HCT116 (cell line): ENCODE measurements at regions not wholly inside any gene's neighbourhood (a gene's known extent, or its start where the extent isn't known, plus 50 kb on each side); places are given as distances from the start of the nearest gene placed in this dataset.

ENCODE experiments used
- ATAC-seq: fragments of 200-7000 bp; cut with Tn5 transposase; 2 replicates; pipeline ENCODE4 v1.9.1; 2020; ENCODE audit warnings: mild to moderate bottlenecking, moderate library complexity
- BruUV-seq: library from RNA; stranded (reverse); fragments of 400-500 nt; replicated peaks from 2 replicates; lab custom pipeline; 2021; lab: Mats Ljungman, UMichigan
- CTCF ChIA-PET: fragments of 300-600 bp; sonication (Branson Sonifier 250); formaldehyde crosslinking; loops from one replicate; lab custom pipeline; 2021; ENCODE audit warnings: antibody characterized with exemption; lab: Charles Lee
- POLR2A ChIA-PET: fragments of 300-600, 350-600 bp; sonication (Branson Sonifier 250); formaldehyde crosslinking; loops from one replicate; lab custom pipeline; 2021; ENCODE audit warnings: antibody characterized with exemption; lab: Charles Lee
- RAD21 ChIA-PET, 2 experiments: fragments of 300-600 bp; sonication (Branson Sonifier 250); formaldehyde crosslinking; loops; one replicate each; lab custom pipeline; 2023; ENCODE audit warnings: low total read pairs in 2 of 2; ENCODE audit not compliant: uncharacterized antibody in 2 of 2, unreplicated experiment in 2 of 2, low non-redundant PET in 1 of 2; lab: Charles Lee
- DNase-seq: peaks from one replicate; pipeline ENCODE4 v3.0.0-alpha.2; 2010; ENCODE audit warnings: low read depth, low spot score
- H2AFZ ChIP-seq: fragments of 200-600 bp; shearing (Covaris generic), sonication (generic); 2 replicates; pipeline ENCODE4 v1.6.1; 2017; ENCODE audit warnings: low read depth, mixed run types, mixed read lengths, antibody characterized with exemption, low read length; ENCODE audit not compliant: poor library complexity, severe bottlenecking
- H3K27ac ChIP-seq: 2 replicates; pipeline ENCODE4 v1.5.1; 2012; ENCODE audit warnings: low read depth, low read length
- H3K27me3 ChIP-seq: fragments of 200-600 bp; sonication (generic); 2 replicates; pipeline ENCODE4 v1.6.1; 2016; ENCODE audit warnings: mixed run types, low read length, mixed read lengths; ENCODE audit not compliant: insufficient read depth
- H3K36me3 ChIP-seq, 2 experiments: fragments of 200-500 bp in 1 of 2; fragments of 200-600 bp in 1 of 2; sonication (Bioruptor generic) in 1 of 2; sonication (generic) in 1 of 2; 2 replicates each; pipeline versions ENCODE4 v1.5.1 to v1.6.1; 2014 to 2016; ENCODE audit warnings: low read length in 2 of 2, inconsistent platforms in 1 of 2, mixed read lengths in 1 of 2, mixed run types in 1 of 2; ENCODE audit not compliant: insufficient read depth in 2 of 2, control insufficient read depth in 1 of 2
- H3K4me1 ChIP-seq, 2 experiments: fragments of 200-600 bp in 1 of 2; sonication (generic) in 1 of 2; 2 replicates each; pipeline versions ENCODE4 v1.5.1 to v1.6.1; 2012 to 2017; ENCODE audit warnings: low read length in 2 of 2, inconsistent platforms in 1 of 2, mild to moderate bottlenecking in 1 of 2, mixed read lengths in 1 of 2, mixed run types in 1 of 2, moderate library complexity in 1 of 2; ENCODE audit not compliant: insufficient read depth in 2 of 2, control insufficient read depth in 1 of 2
- H3K4me2 ChIP-seq: fragments of 200-600 bp; sonication (generic); 2 replicates; pipeline ENCODE4 v1.6.1; 2017; ENCODE audit warnings: mixed run types, low read length, mixed read lengths
- H3K4me3 ChIP-seq, 2 experiments: fragments of 200-600 bp in 1 of 2; sonication (generic) in 1 of 2; replicated peaks in 1 of 2; 2 replicates each; pipeline ENCODE4 v1.5.1; 2011 to 2016; ENCODE audit warnings: low read length in 2 of 2, control low read depth in 1 of 2, low read depth in 1 of 2, mild to moderate bottlenecking in 1 of 2, mixed read lengths in 1 of 2, mixed run types in 1 of 2
- H3K79me2 ChIP-seq: fragments of 200-600 bp; sonication (generic); 2 replicates; pipeline ENCODE4 v1.6.1; 2017; ENCODE audit warnings: mild to moderate bottlenecking, mixed run types, low read length, moderate library complexity, mixed read lengths; ENCODE audit not compliant: insufficient read depth
- H3K9ac ChIP-seq: fragments of 200-600 bp; sonication (generic); 2 replicates; pipeline ENCODE4 v1.6.1; 2016; ENCODE audit warnings: low read length, mixed read lengths
- H3K9me2 ChIP-seq: fragments of 200-600 bp; sonication (generic), shearing (Covaris generic); 2 replicates; pipeline ENCODE4 v1.6.1; 2017; ENCODE audit warnings: mixed run types, mild to moderate bottlenecking, moderate library complexity; ENCODE audit not compliant: insufficient read depth
- H3K9me3 ChIP-seq, 2 experiments: fragments of 200-500 bp in 1 of 2; fragments of 200-600 bp in 1 of 2; sonication (Bioruptor generic) in 1 of 2; sonication (generic) in 1 of 2; 2 replicates each; pipeline ENCODE4 v1.6.1; 2014 to 2017; ENCODE audit warnings: low read length in 2 of 2, mixed read lengths in 2 of 2, inconsistent platforms in 1 of 2, low read depth in 1 of 2, mild to moderate bottlenecking in 1 of 2, mixed run types in 1 of 2, moderate library complexity in 1 of 2; ENCODE audit not compliant: control insufficient read depth in 1 of 2, insufficient read depth in 1 of 2
- H4K20me1 ChIP-seq: fragments of 200-600 bp; sonication (generic), shearing (Covaris generic); 2 replicates; pipeline ENCODE4 v1.6.1; 2017; ENCODE audit warnings: mixed run types, mild to moderate bottlenecking, moderate library complexity; ENCODE audit not compliant: insufficient read depth
- CEBPB ChIP-seq: IDR thresholded peaks from 2 replicates; pipeline ENCODE4 v1.6.1; 2012; ENCODE audit warnings: low read depth
- EZH2 ChIP-seq: fragments of 200-600 bp; sonication (generic); IDR thresholded peaks from 2 replicates; pipeline ENCODE4 v1.6.1; 2017; ENCODE audit warnings: antibody characterized with exemption, mixed run types
- JUND ChIP-seq: IDR thresholded peaks from 2 replicates; pipeline ENCODE4 v1.6.1; 2012
- SIN3A ChIP-seq: IDR thresholded peaks from 2 replicates; pipeline ENCODE4 v1.6.1; 2012; ENCODE audit warnings: low read depth
- TCF7L2 ChIP-seq: IDR thresholded peaks from 2 replicates; pipeline ENCODE4 v1.7.0; 2011; ENCODE audit warnings: borderline replicate concordance, inconsistent platforms; ENCODE audit not compliant: insufficient read depth, insufficient read length; ENCODE audit errors: extremely low read depth
- YY1 ChIP-seq: IDR thresholded peaks from 2 replicates; pipeline ENCODE4 v1.6.1; 2011; ENCODE audit warnings: low read length, low read depth, moderate library complexity, mild to moderate bottlenecking; ENCODE audit not compliant: insufficient replicate concordance; ENCODE audit errors: extremely low read depth
- intact Hi-C: fragments of 100-400 bp; cut with micrococcal nuclease; formaldehyde crosslinking; loops from 2 replicates; pipeline ENCODE4 v1.10.0; 2022
- TF ChIP-seq, protein P1 (sequence below): IDR thresholded peaks from 2 replicates; pipeline ENCODE4 v1.6.1; 2012

DNA sequence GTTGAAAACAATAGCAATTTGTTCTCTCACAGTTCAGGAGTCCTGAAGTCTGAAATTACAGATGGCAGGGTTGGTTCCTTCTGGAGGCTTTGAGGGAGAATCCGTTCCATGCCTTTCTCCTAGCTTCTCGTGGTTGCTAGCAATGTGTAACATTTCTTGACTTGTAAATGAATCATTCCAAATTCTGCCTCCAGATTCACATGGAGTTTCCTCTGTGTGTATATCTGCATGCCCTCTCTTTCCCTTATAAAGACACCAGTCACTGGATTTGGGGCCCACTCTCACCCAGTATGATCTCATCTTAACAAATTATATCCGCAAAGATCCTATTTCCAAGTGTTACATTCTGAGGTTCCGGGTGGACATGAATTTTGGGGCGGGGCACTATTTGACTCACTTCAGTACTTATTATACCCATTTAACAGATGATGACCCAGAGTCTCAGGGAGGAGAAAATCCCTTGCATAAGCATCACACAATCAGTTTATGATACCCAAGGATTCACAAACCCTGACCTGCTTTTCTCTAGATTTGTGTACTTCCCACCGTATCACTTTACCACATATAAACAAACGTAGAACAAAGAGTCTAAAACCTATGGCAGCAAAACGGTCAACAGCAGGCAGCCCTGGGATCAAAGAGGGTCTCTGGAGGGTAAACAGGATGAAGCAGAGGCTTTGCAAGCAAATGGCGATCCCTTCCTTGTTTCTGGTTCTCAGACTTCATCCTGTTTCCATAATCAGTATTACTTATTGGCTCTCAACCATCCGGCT is 93.7 kb downstream of the C9orf152 start:
- POLR2A ChIA-PET = no interaction called here
- no peak overlapping the region for H3K4me3 ChIP-seq
- no peak for ATAC-seq
- no peaks in the 10 kb centered on the region for H3K36me3 ChIP-seq
- H4K20me1 ChIP-seq = no peaks in the 10 kb centered on the region
- TF ChIP-seq EZH2 = no peak
- TF ChIP-seq TCF7L2 = no peak
- TF ChIP-seq SIN3A = no peak
- TF ChIP-seq, protein P1, sequence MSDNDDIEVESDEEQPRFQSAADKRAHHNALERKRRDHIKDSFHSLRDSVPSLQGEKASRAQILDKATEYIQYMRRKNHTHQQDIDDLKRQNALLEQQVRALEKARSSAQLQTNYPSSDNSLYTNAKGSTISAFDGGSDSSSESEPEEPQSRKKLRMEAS = no peak
- TF ChIP-seq, all 23 proteins: peak for 0
- Histone ChIP-seq H3K4me1 (no peaks in the 10 kb centered on the region; a peak in 1 of 4 replicates), H2AFZ (no peak overlapping the region), H3K79me2 (peaks cover 45% of the 10 kb centered on the region), H3K4me2 (no peak overlapping the region), H3K9ac (no peak overlapping the region), H3K9me2 (no peaks in the 10 kb centered on the region), H3K27me3 (no peaks in the 10 kb centered on the region), H3K27ac (no peak overlapping the region), H3K9me3 (no peaks in the 10 kb centered on the region)
- RAD21 ChIA-PET = no interaction called here
- CTCF ChIA-PET = no interaction called here
- no peak for DNase-seq
- BruUV-seq = no TSS peak
- intact Hi-C loops = no loop called here

- H3K4me3 ChIP-seq = no peak overlapping the region
- intact Hi-C loops = no loop called here
- H3K4me1 ChIP-seq = no peaks in the 10 kb centered on the region; a peak in 1 of 4 replicates
- no peak for DNase-seq
- POLR2A ChIA-PET = no interaction called here
- H3K9me2 ChIP-seq = no peaks in the 10 kb centered on the region
- no peak for ATAC-seq
- H4K20me1 ChIP-seq = no peaks in the 10 kb centered on the region
- peaks cover 45% of the 10 kb centered on the region for H3K79me2 ChIP-seq
- no TSS peak for BruUV-seq
- TF ChIP-seq CEBPB = no peak
- TF ChIP-seq JUND = no peak
- no peak for TF ChIP-seq YY1
- H3K27ac ChIP-seq = no peak overlapping the region
- no peak overlapping the region for H2AFZ ChIP-seq
- no peaks in the 10 kb centered on the region for H3K36me3 ChIP-seq
- no peaks in the 10 kb centered on the region for H3K9me3 ChIP-seq
- RAD21 ChIA-PET = no interaction called here
- no peak overlapping the region for H3K9ac ChIP-seq
- H3K27me3 ChIP-seq = no peaks in the 10 kb centered on the region
- CTCF ChIA-PET = no interaction called here
- H3K4me2 ChIP-seq = no peak overlapping the region
Observed at GRCh38 chr9:110114859-110115201, 93.1 kb downstream of the C9orf152 start.
